ENCODE measurements at regions not wholly inside any gene's neighbourhood (a gene's known extent, or its start where the extent isn't known, plus 50 kb on each side); places are given as distances from the start of the nearest gene placed in this dataset.
"Not testable (repeated sequence)": the region's sequence is repeated elsewhere in the genome, so short reads cannot be mapped to it uniquely, and the experiment has no call there.

DNA sequence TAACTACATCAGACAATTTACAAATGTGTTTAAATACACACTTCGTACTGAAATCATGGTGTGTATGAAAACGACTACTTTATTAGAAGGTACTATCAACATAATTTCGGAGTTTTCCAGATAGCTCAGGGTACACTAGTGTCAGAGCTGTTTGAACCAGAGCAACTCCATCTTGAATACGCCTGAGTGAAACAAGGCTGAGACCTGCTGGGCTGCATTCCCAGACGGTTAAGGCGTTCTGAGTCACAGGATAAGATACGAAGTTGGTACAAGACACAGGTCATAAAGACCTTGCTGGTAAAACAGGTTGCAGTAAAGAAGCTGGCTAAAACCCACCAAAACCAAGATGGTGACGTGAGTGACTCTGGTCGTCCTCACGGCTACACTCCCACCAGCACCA, 167.6 kb downstream of the THBS2 start:
- Mint-ChIP-seq H3K27me3 (ENCODE audit: low read depth) (no peaks in the 10 kb centered on the region), H3K4me1 (no peaks in the 10 kb centered on the region), H3K9me3 (peaks cover 34% of the 10 kb centered on the region), H3K36me3 (peaks cover 7% of the 10 kb centered on the region), H3K27ac (no peak overlapping the region), H3K4me3 (no peak overlapping the region)
- no peak for TF ChIP-seq CTCF (IDR thresholded peaks at IDR 0.05; ENCODE audit: unreplicated experiment)
- no peak for DNase-seq (ENCODE audit: low spot score in 2 of 2, unreplicated experiment in 2 of 2)

DNA sequence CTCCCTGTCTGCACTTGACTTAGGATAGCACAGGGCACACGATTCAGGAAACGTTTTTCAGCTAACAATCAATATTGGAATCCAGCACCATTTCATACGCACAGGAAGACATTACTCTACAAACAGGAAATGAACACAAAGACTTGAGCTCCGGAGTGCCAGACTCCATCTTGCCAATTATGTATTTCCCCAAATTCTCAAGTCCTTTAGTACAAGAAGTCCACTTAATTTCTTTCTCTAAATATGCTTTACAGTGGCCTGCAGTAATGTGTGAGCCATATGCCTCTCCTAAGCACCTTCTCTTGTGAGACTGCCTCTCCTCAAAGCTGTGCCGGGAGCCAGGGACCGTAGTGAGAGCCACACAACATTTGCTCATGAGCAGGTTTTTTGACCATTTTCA, 168.2 kb downstream of the THBS2 start:
- Mint-ChIP-seq H3K4me3 (no peak overlapping the region), H3K27me3 (ENCODE audit: low read depth) (no peaks in the 10 kb centered on the region), H3K9me3 (peaks cover 32% of the 10 kb centered on the region)

DNA sequence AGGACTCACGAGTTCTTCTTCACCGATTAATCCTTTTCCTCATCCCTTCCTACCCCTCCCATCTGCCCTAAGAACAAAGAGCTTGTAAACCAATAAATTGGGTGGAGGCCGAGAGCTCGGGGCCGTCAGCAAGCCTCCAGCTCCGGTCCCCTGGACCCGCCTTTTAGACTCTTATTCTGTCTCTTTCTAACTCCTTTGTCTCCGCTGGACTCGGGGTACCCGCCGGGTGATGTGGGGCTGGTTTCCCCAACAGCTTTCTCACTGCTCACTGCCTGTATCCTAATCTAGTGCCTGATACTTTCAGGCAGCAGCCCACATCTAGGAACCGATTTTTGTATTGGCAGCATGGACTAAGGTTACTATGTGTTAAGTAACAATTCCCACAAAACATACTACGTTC, 169.1 kb downstream of the THBS2 start:
- H3K36me3 Mint-ChIP-seq; H3K27me3 Mint-ChIP-seq (ENCODE audit: low read depth); H3K4me3 Mint-ChIP-seq; H3K4me1 Mint-ChIP-seq; DNase-seq (ENCODE audit: low spot score in 2 of 2, unreplicated experiment in 2 of 2); H3K27ac Mint-ChIP-seq: not testable (repeated sequence)
- H3K9me3 Mint-ChIP-seq: peaks cover 24% of the 10 kb centered on the region

More for the DNA sequence above, 168.2 kb downstream of the THBS2 start:
- no peak for DNase-seq (ENCODE audit: low spot score in 2 of 2, unreplicated experiment in 2 of 2)
- no peak overlapping the region for H3K27ac Mint-ChIP-seq
- H3K4me1 Mint-ChIP-seq: no peaks in the 10 kb centered on the region
- H3K36me3 Mint-ChIP-seq: peaks cover 7% of the 10 kb centered on the region
- no peak for TF ChIP-seq CTCF (IDR thresholded peaks at IDR 0.05; ENCODE audit: unreplicated experiment)

- H3K4me1 Mint-ChIP-seq: no peaks in the 10 kb centered on the region
These were observed 169.6 kb downstream of the THBS2 start for GRCh38 chr6:169084067-169084466.

GRCh38 chr6:169083508-169083874, 170.2 kb downstream of the THBS2 start:
- Mint-ChIP-seq H3K27me3 (ENCODE audit: low read depth) (peaks cover 1% of the 10 kb centered on the region), H3K27ac (no peak overlapping the region), H3K36me3 (no peaks in the 10 kb centered on the region), H3K4me1 (no peaks in the 10 kb centered on the region), H3K9me3 (peaks cover 19% of the 10 kb centered on the region), H3K4me3 (no peak overlapping the region)
- no peak for TF ChIP-seq CTCF (IDR thresholded peaks at IDR 0.05; ENCODE audit: unreplicated experiment)
- no peak for DNase-seq (ENCODE audit: low spot score in 2 of 2, unreplicated experiment in 2 of 2)

More at GRCh38 chr6:169084067-169084466, 169.6 kb downstream of the THBS2 start:
- H3K27me3 Mint-ChIP-seq (ENCODE audit: low read depth): no peaks in the 10 kb centered on the region
- no peak for TF ChIP-seq CTCF (IDR thresholded peaks at IDR 0.05; ENCODE audit: unreplicated experiment)
- H3K4me3 Mint-ChIP-seq: no peak overlapping the region
- H3K9me3 Mint-ChIP-seq: peaks cover 22% of the 10 kb centered on the region
- no peaks in the 10 kb centered on the region for H3K36me3 Mint-ChIP-seq
- H3K27ac Mint-ChIP-seq: no peak overlapping the region
- no peak for DNase-seq (ENCODE audit: low spot score in 2 of 2, unreplicated experiment in 2 of 2)

DNA sequence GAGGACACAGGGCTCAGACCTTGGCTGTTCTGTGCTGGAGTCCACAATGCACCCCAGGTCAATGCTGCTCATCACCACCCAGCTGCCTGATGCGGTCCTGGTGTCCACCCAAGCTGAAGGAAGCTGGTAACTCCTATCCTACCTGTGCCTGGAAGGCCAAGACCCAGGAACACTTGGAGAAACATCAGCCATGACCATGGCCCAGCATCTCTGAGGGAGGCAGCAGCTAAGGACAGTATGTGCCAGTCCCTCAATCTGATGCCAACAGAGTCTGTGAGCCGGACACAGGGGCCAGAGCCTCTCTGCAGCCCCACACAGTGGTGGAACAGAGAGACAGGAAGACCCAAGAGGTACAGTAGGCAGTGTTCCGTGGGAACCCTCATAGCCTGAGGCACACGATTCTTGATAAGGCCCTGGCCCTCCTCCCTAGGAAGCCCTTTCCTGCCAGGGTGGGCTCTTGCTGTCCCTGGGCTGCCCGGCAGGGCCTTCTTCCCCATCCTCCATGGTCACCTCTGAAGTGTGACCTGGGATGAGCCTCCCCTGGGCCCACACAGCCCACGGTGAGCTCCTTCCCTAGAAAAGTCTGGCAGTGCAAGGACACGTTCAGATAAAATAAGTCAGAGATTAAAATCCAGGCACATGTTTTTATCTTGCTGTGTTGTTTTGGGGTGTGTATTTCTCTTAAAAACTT, 170.7 kb downstream of the THBS2 start:
- Mint-ChIP-seq H3K4me3 (no peak overlapping the region), H3K4me1 (no peaks in the 10 kb centered on the region), H3K9me3 (peaks cover 19% of the 10 kb centered on the region), H3K36me3 (no peaks in the 10 kb centered on the region), H3K27ac (no peak overlapping the region), H3K27me3 (ENCODE audit: low read depth) (peaks cover 1% of the 10 kb centered on the region)
- no peak for DNase-seq (ENCODE audit: low spot score in 2 of 2, unreplicated experiment in 2 of 2)
- no peak for TF ChIP-seq CTCF (IDR thresholded peaks at IDR 0.05; ENCODE audit: unreplicated experiment)
